Stomach (tissue), 4 donors: ENCODE measurements at regions not wholly inside any gene's neighbourhood (a gene's known extent, or its start where the extent isn't known, plus 50 kb on each side); places are given as distances from the start of the nearest gene placed in this dataset.

Experiments used
- EP300 ChIP-seq: sonication (generic); formaldehyde crosslinking; IDR thresholded peaks from one replicate; pipeline ENCODE4 v1.6.1; 2017; ENCODE audit warnings: antibody characterized with exemption
- TF ChIP-seq, protein P1 (sequence below), 7 experiments: fragments of 450-650 bp in 4 of 7; fragments of 200-600 bp in 3 of 7; sonication (generic) in 3 of 7; IDR thresholded peaks; one replicate each; pipeline ENCODE4 v1.5.1; 2016 to 2019; ENCODE audit warnings: antibody characterized with exemption in 7 of 7, control low read depth in 2 of 7, mild to moderate bottlenecking in 1 of 7

DNA sequence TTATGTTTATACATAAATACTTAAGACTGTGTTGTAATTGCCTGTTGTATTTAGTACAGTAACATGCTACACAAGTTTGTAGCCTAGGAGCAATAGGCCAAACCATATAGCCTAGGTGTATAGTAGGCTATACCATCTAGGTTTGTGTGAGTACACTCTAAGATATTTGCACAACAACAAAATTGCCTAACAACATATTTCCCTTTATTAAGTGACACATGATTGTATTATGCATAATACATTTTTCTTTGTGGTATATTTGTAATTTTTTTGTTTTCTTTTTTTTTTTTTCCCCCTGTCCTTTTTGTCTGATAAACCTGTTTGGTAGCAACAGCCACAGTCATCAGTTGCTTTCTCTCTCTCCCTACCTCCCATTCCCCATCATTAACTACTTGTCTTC, 945.6 kb downstream of the ZPLD1 start:
- TF ChIP-seq, protein P1, sequence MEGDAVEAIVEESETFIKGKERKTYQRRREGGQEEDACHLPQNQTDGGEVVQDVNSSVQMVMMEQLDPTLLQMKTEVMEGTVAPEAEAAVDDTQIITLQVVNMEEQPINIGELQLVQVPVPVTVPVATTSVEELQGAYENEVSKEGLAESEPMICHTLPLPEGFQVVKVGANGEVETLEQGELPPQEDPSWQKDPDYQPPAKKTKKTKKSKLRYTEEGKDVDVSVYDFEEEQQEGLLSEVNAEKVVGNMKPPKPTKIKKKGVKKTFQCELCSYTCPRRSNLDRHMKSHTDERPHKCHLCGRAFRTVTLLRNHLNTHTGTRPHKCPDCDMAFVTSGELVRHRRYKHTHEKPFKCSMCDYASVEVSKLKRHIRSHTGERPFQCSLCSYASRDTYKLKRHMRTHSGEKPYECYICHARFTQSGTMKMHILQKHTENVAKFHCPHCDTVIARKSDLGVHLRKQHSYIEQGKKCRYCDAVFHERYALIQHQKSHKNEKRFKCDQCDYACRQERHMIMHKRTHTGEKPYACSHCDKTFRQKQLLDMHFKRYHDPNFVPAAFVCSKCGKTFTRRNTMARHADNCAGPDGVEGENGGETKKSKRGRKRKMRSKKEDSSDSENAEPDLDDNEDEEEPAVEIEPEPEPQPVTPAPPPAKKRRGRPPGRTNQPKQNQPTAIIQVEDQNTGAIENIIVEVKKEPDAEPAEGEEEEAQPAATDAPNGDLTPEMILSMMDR (IDR thresholded peaks at IDR 0.05): no peak
- TF ChIP-seq EP300: no peak
